ENCODE measurements at regions not wholly inside any gene's neighbourhood (a gene's known extent, or its start where the extent isn't known, plus 50 kb on each side); places are given as distances from the start of the nearest gene placed in this dataset.

DNA sequence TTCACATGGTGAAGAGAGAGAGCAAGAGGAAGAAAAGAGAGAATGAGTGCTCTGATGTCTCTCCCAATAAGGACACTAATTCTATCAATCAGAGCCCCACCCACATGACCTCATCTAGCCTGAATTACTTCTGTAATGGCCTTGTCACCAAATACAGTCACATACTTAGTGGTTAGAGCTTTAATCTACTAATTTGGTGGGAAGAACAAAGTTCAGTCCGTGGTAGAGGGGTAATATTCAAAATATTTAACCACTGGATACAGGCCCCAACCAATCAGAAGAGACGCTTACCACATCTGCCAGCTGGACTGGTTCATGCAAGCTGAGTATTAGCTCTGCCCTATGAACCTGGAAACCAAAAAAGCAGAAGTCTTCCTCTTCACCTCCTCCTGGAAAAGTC, 336.3 kb upstream of the NFE2L3 start:
- Mint-ChIP-seq H3K27ac (ENCODE audit: unreplicated experiment) (no peak overlapping the region), H3K27me3 (ENCODE audit: unreplicated experiment) (peaks cover 1% of the 10 kb centered on the region), H3K9me3 (ENCODE audit: unreplicated experiment) (no peaks in the 10 kb centered on the region), H3K4me3 (ENCODE audit: unreplicated experiment) (no peak overlapping the region), H3K4me1 (ENCODE audit: low read depth, unreplicated experiment) (peaks cover 2% of the 10 kb centered on the region), H3K36me3 (ENCODE audit: unreplicated experiment) (no peaks in the 10 kb centered on the region)
- no peak for DNase-seq
- TF ChIP-seq, protein P1, sequence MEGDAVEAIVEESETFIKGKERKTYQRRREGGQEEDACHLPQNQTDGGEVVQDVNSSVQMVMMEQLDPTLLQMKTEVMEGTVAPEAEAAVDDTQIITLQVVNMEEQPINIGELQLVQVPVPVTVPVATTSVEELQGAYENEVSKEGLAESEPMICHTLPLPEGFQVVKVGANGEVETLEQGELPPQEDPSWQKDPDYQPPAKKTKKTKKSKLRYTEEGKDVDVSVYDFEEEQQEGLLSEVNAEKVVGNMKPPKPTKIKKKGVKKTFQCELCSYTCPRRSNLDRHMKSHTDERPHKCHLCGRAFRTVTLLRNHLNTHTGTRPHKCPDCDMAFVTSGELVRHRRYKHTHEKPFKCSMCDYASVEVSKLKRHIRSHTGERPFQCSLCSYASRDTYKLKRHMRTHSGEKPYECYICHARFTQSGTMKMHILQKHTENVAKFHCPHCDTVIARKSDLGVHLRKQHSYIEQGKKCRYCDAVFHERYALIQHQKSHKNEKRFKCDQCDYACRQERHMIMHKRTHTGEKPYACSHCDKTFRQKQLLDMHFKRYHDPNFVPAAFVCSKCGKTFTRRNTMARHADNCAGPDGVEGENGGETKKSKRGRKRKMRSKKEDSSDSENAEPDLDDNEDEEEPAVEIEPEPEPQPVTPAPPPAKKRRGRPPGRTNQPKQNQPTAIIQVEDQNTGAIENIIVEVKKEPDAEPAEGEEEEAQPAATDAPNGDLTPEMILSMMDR (IDR thresholded peaks at IDR 0.05; ENCODE audit: partially characterized antibody, unreplicated experiment) = no peak

GRCh38 chr7:25820432-25821040, 331.5 kb upstream of the NFE2L3 start:
- H3K27ac Mint-ChIP-seq (ENCODE audit: unreplicated experiment) = no peak overlapping the region
- no peaks in the 10 kb centered on the region for H3K36me3 Mint-ChIP-seq (ENCODE audit: unreplicated experiment)
- H3K27me3 Mint-ChIP-seq (ENCODE audit: unreplicated experiment) = peaks cover 1% of the 10 kb centered on the region
- TF ChIP-seq, protein P1 (IDR thresholded peaks at IDR 0.05; ENCODE audit: partially characterized antibody, unreplicated experiment) = peak; percentile 67
- no peak overlapping the region for H3K4me3 Mint-ChIP-seq (ENCODE audit: unreplicated experiment)
- H3K4me1 Mint-ChIP-seq (ENCODE audit: low read depth, unreplicated experiment) = no peaks in the 10 kb centered on the region
- no peaks in the 10 kb centered on the region for H3K9me3 Mint-ChIP-seq (ENCODE audit: unreplicated experiment)
- DNase-seq = peak; percentile 30

- peaks cover 1% of the 10 kb centered on the region for H3K27me3 Mint-ChIP-seq (ENCODE audit: unreplicated experiment)
- H3K36me3 Mint-ChIP-seq (ENCODE audit: unreplicated experiment) = no peaks in the 10 kb centered on the region
- no peak overlapping the region for H3K4me3 Mint-ChIP-seq (ENCODE audit: unreplicated experiment)
- TF ChIP-seq, protein P1 (IDR thresholded peaks at IDR 0.05; ENCODE audit: partially characterized antibody, unreplicated experiment) = no peak
- no peak for DNase-seq
- H3K27ac Mint-ChIP-seq (ENCODE audit: unreplicated experiment) = no peak overlapping the region
- H3K4me1 Mint-ChIP-seq (ENCODE audit: low read depth, unreplicated experiment) = no peaks in the 10 kb centered on the region
- no peaks in the 10 kb centered on the region for H3K9me3 Mint-ChIP-seq (ENCODE audit: unreplicated experiment)
These were observed 330.8 kb upstream of the NFE2L3 start for GRCh38 chr7:25821225-25821624.

DNA sequence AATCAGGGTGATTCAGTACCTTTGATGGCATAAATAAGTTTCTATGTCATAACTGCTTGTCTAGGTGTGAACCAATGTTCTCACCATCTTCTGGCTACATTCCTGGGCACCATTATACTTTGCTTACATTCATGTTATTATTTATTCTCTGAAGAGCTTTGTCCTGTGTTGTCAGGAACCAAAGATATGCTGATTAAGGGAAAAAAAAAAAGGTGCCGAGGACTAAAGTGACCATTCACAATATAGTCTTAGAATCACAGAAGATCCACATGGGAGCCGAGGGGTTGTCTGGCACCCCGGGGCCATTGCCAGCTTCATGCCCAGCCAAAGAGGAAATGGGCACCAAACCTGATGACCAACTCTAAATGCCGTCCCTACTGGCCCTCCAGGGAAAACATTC, 329.2 kb upstream of the NFE2L3 start:
- no peaks in the 10 kb centered on the region for H3K9me3 Mint-ChIP-seq (ENCODE audit: unreplicated experiment)

DNA sequence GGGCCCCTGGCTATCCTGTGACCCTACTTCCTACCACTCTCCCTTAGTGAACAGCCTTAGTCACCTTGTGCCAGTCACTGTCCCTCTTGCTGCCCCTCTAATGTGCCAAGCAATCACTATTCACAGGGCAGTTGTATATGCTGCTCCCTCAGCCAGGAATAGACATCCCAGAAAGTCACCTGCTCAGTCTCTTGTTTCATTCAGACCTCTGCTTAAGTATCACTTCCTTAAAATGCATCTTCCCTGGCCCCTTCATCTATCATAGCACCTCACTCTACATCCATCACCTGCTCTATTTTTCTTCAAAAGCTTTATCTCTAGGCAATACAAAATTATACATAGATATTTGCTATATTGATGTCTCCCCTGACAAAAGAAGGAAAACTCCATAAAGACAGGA, 328.4 kb upstream of the NFE2L3 start:
- Mint-ChIP-seq H3K36me3 (ENCODE audit: unreplicated experiment) (no peaks in the 10 kb centered on the region), H3K4me3 (ENCODE audit: unreplicated experiment) (no peak overlapping the region), H3K4me1 (ENCODE audit: low read depth, unreplicated experiment) (no peaks in the 10 kb centered on the region), H3K27ac (ENCODE audit: unreplicated experiment) (no peak overlapping the region), H3K9me3 (ENCODE audit: unreplicated experiment) (no peaks in the 10 kb centered on the region), H3K27me3 (ENCODE audit: unreplicated experiment) (no peaks in the 10 kb centered on the region)
- DNase-seq = no peak
- TF ChIP-seq, protein P1 (IDR thresholded peaks at IDR 0.05; ENCODE audit: partially characterized antibody, unreplicated experiment) = no peak

More for the DNA sequence above, 329.2 kb upstream of the NFE2L3 start:
- H3K4me1 Mint-ChIP-seq (ENCODE audit: low read depth, unreplicated experiment) = no peaks in the 10 kb centered on the region
- no peak overlapping the region for H3K4me3 Mint-ChIP-seq (ENCODE audit: unreplicated experiment)
- no peaks in the 10 kb centered on the region for H3K27me3 Mint-ChIP-seq (ENCODE audit: unreplicated experiment)
- DNase-seq = no peak
- no peak overlapping the region for H3K27ac Mint-ChIP-seq (ENCODE audit: unreplicated experiment)
- no peaks in the 10 kb centered on the region for H3K36me3 Mint-ChIP-seq (ENCODE audit: unreplicated experiment)
- TF ChIP-seq, protein P1 (IDR thresholded peaks at IDR 0.05; ENCODE audit: partially characterized antibody, unreplicated experiment) = no peak

All from glutamatergic neuron (in vitro differentiated cells).